ENCODE measurements at regions not wholly inside any gene's neighbourhood (a gene's known extent, or its start where the extent isn't known, plus 50 kb on each side); places are given as distances from the start of the nearest gene placed in this dataset.

GRCh38 chr9:99457406-99457805, 235.3 kb downstream of the SEC61B start (continued):
- no peak for TF ChIP-seq TGIF2 (CRISPR knock-in tag; IDR thresholded peaks at IDR 0.05)

DNA sequence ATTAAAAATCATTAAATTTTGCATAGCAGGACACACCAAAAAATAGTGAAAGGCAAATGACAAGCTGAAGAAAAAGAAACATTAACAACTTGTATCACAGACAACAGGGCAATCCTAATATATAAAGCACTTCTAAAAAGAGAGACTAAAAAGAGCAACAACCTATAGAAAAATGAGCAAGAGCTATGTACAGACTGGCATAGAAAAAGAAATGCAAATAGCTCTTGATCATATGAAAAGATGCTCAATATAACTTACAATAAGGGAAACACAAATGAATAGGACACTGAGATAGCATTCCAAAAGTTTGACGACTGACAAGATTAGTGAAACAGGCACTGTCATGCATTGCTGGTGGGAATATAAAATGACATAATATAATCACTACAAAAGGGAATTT, 235.9 kb downstream of the SEC61B start:
- in situ Hi-C loops (cut with HindIII; ENCODE audit: extremely low pct_ligation_motif_present, low pct_unique_long_range_greater_than_20kb) (no loop called here), intact Hi-C loops (cut with micrococcal nuclease; ENCODE audit: unreplicated experiment) (no loop called here)
- Histone ChIP-seq H3K79me2 (ENCODE audit: insufficient read depth, low read length) (no peaks in the 10 kb centered on the region), H3K27me3 (ENCODE audit: control insufficient read depth in 1 of 2, insufficient read depth in 2 of 2, low read length in 2 of 2) (no peaks in the 10 kb centered on the region; a peak in 1 of 5 replicates), H3K4me2 (ENCODE audit: low read depth, low read length) (no peak overlapping the region), H3K4me1 (ENCODE audit: insufficient read depth, low read length) (no peaks in the 10 kb centered on the region), H3K4me3 (replicated peaks in 1 of 3; ENCODE audit: insufficient read depth in 1 of 3, low read depth in 2 of 3, low read length in 3 of 3) (no peak overlapping the region), H3K9me3 (ENCODE audit: low read length) (no peaks in the 10 kb centered on the region), H3K36me3 (replicated peaks in 1 of 2; ENCODE audit: control insufficient read depth in 1 of 2, insufficient read depth in 2 of 2, low read length in 2 of 2) (no peaks in the 10 kb centered on the region), H3K9ac (ENCODE audit: insufficient read depth, low read depth, low read length) (no peak overlapping the region), H2AFZ (ENCODE audit: low read length) (no peak overlapping the region), H3K27ac (ENCODE audit: extremely low read length, insufficient read depth, low read length) (no peak overlapping the region), H4K20me1 (ENCODE audit: insufficient read depth, low read length) (no peaks in the 10 kb centered on the region)
- POLR2A ChIA-PET = no interaction called here
- TF ChIP-seq CBFB (CRISPR knock-in tag; IDR thresholded peaks at IDR 0.05) = no peak
- TF ChIP-seq MZF1 (CRISPR knock-in tag; IDR thresholded peaks at IDR 0.05; ENCODE audit: borderline replicate concordance) = no peak
- TF ChIP-seq, protein P1, sequence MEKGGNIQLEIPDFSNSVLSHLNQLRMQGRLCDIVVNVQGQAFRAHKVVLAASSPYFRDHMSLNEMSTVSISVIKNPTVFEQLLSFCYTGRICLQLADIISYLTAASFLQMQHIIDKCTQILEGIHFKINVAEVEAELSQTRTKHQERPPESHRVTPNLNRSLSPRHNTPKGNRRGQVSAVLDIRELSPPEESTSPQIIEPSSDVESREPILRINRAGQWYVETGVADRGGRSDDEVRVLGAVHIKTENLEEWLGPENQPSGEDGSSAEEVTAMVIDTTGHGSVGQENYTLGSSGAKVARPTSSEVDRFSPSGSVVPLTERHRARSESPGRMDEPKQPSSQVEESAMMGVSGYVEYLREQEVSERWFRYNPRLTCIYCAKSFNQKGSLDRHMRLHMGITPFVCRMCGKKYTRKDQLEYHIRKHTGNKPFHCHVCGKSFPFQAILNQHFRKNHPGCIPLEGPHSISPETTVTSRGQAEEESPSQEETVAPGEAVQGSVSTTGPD (CRISPR knock-in tag; IDR thresholded peaks at IDR 0.05) = no peak
- ATAC-seq = no peak
- WGBS (ENCODE audit: low lambda C conversion rate) = 93% methylated on average over 1 of the region's 1 CpG
- no TSS peak for BruUV-seq (replicated peaks)
- no peak for FAIRE-seq
- no peak for DNase-seq (ENCODE audit: low spot score)
- CTCF ChIA-PET (ENCODE audit: low intra/inter-chr PET ratio, low total read pairs) = no interaction called here

GRCh38 chr9:99459919-99460318, 237.8 kb downstream of the SEC61B start:
- no peak overlapping the region for H3K27ac ChIP-seq (ENCODE audit: extremely low read length, insufficient read depth, low read length)
- no peak overlapping the region for H3K9ac ChIP-seq (ENCODE audit: insufficient read depth, low read depth, low read length)
- no peak for DNase-seq (ENCODE audit: low spot score)
- no peaks in the 10 kb centered on the region for H4K20me1 ChIP-seq (ENCODE audit: insufficient read depth, low read length)
- no peaks in the 10 kb centered on the region for H3K9me3 ChIP-seq (ENCODE audit: low read length)
- H3K4me3 ChIP-seq (replicated peaks in 1 of 3; ENCODE audit: insufficient read depth in 1 of 3, low read depth in 2 of 3, low read length in 3 of 3) = no peak overlapping the region
- H3K36me3 ChIP-seq (replicated peaks in 1 of 2; ENCODE audit: control insufficient read depth in 1 of 2, insufficient read depth in 2 of 2, low read length in 2 of 2) = no peaks in the 10 kb centered on the region
- H3K79me2 ChIP-seq (ENCODE audit: insufficient read depth, low read length) = no peaks in the 10 kb centered on the region
- FAIRE-seq = no peak
- no peak overlapping the region for H3K4me2 ChIP-seq (ENCODE audit: low read depth, low read length)
- peaks cover 0 to under 1% of the 10 kb centered on the region in 2 experiments; a peak in 2 of 5 replicates for H3K27me3 ChIP-seq (ENCODE audit: control insufficient read depth in 1 of 2, insufficient read depth in 2 of 2, low read length in 2 of 2)
- WGBS (ENCODE audit: low lambda C conversion rate) = 37% methylated on average over 9 of the region's 9 CpGs
- no peak overlapping the region for H2AFZ ChIP-seq (ENCODE audit: low read length)
- intact Hi-C loops (cut with micrococcal nuclease; ENCODE audit: unreplicated experiment) = no loop called here
- no TSS peak for BruUV-seq (replicated peaks)
- no peak for ATAC-seq
- H3K4me1 ChIP-seq (ENCODE audit: insufficient read depth, low read length) = no peaks in the 10 kb centered on the region
- in situ Hi-C loops (cut with HindIII; ENCODE audit: extremely low pct_ligation_motif_present, low pct_unique_long_range_greater_than_20kb) = no loop called here
- CTCF ChIA-PET (ENCODE audit: low intra/inter-chr PET ratio, low total read pairs) = no interaction called here
- POLR2A ChIA-PET = no interaction called here
- no peak for TF ChIP-seq CEBPB (IDR thresholded peaks at IDR 0.05; ENCODE audit: borderline replicate concordance, low read depth, low read length)
- TF ChIP-seq SUZ12 (IDR thresholded peaks at IDR 0.05; ENCODE audit: low read depth, low read length) = no peak
- no peak for TF ChIP-seq XBP1 (CRISPR knock-in tag; IDR thresholded peaks at IDR 0.05)
- no peak for TF ChIP-seq MED13 (CRISPR knock-in tag; IDR thresholded peaks at IDR 0.05)
- TF ChIP-seq ZNF704 (CRISPR knock-in tag; IDR thresholded peaks at IDR 0.05; ENCODE audit: borderline replicate concordance) = no peak
- TF ChIP-seq CBX5 (CRISPR knock-in tag; IDR thresholded peaks at IDR 0.05; ENCODE audit: borderline replicate concordance) = no peak
- no peak for TF ChIP-seq TAF1 (CRISPR knock-in tag; IDR thresholded peaks at IDR 0.05)
- no peak for TF ChIP-seq JUND (CRISPR knock-in tag; IDR thresholded peaks at IDR 0.05)
- TF ChIP-seq ZNF629 (CRISPR knock-in tag; conservative IDR thresholded peaks at IDR 0.05) = no peak
- TF ChIP-seq PHF20 (CRISPR knock-in tag; IDR thresholded peaks at IDR 0.05) = no peak
- no peak for TF ChIP-seq ZNF891 (CRISPR knock-in tag; IDR thresholded peaks at IDR 0.05)
- TF ChIP-seq KLF9 (CRISPR knock-in tag; IDR thresholded peaks at IDR 0.05; ENCODE audit: low read depth) = no peak
